ENCODE measurements at regions not wholly inside any gene's neighbourhood (a gene's known extent, or its start where the extent isn't known, plus 50 kb on each side); places are given as distances from the start of the nearest gene placed in this dataset.
A peak's percentile ranks its signal among the peaks of the same experiment; 100 is the strongest.

- no peaks in the 10 kb centered on the region for H3K4me1 ChIP-seq
- DNase-seq (ENCODE audit: low spot score in 2 of 2): no peak
- 86% methylated on average over 9 of the region's 11 CpGs for whole genome bisulfite sequencing
Observed at GRCh38 chr1:55382806-55383305, 167.7 kb upstream of the USP24 start.

GRCh38 chr1:55381983-55382382 lies 166.8 kb upstream of the USP24 start:
- no peak overlapping the region for H3K4me3 ChIP-seq
- H3K27me3 ChIP-seq: no peaks in the 10 kb centered on the region
- H3K9me3 ChIP-seq: no peaks in the 10 kb centered on the region
- no peaks in the 10 kb centered on the region for H3K4me1 ChIP-seq
- no peak overlapping the region for H3K27ac ChIP-seq
- TF ChIP-seq POLR2A (IDR thresholded peaks at IDR 0.05) (no peak), POLR2AphosphoS5 (IDR thresholded peaks at IDR 0.05) (no peak), CTCF (IDR thresholded peaks at IDR 0.05) (no peak), EP300 (IDR thresholded peaks at IDR 0.05) (no peak)
- WGBS: 66% methylated on average over 2 of the region's 2 CpGs
- H3K36me3 ChIP-seq: no peaks in the 10 kb centered on the region
- no peak for DNase-seq (ENCODE audit: low spot score in 2 of 2)

More at GRCh38 chr1:55382806-55383305, 167.7 kb upstream of the USP24 start:
- H3K27me3 ChIP-seq: no peaks in the 10 kb centered on the region
- H3K27ac ChIP-seq: no peak overlapping the region
- no peak overlapping the region for H3K4me3 ChIP-seq
- no peaks in the 10 kb centered on the region for H3K9me3 ChIP-seq
- H3K36me3 ChIP-seq: no peaks in the 10 kb centered on the region
- TF ChIP-seq POLR2AphosphoS5 (IDR thresholded peaks at IDR 0.05) (no peak), CTCF (IDR thresholded peaks at IDR 0.05) (no peak), POLR2A (IDR thresholded peaks at IDR 0.05) (no peak), EP300 (IDR thresholded peaks at IDR 0.05) (no peak)

GRCh38 chr1:55381491-55381890 lies 166.3 kb upstream of the USP24 start:
- Histone ChIP-seq H3K9me3 (no peaks in the 10 kb centered on the region), H3K36me3 (no peaks in the 10 kb centered on the region), H3K27me3 (no peaks in the 10 kb centered on the region), H3K27ac (no peak overlapping the region), H3K4me3 (no peak overlapping the region), H3K4me1 (no peaks in the 10 kb centered on the region)
- WGBS: 91% methylated on average over 5 of the region's 5 CpGs
- TF ChIP-seq POLR2A (IDR thresholded peaks at IDR 0.05) (no peak), CTCF (IDR thresholded peaks at IDR 0.05) (no peak), POLR2AphosphoS5 (IDR thresholded peaks at IDR 0.05) (no peak), EP300 (IDR thresholded peaks at IDR 0.05) (no peak)
- DNase-seq (ENCODE audit: low spot score in 2 of 2): no peak

GRCh38 chr1:55380355-55380970 lies 165.3 kb upstream of the USP24 start:
- TF ChIP-seq CTCF (IDR thresholded peaks at IDR 0.05) (no peak), EP300 (IDR thresholded peaks at IDR 0.05) (no peak), POLR2AphosphoS5 (IDR thresholded peaks at IDR 0.05) (no peak), POLR2A (IDR thresholded peaks at IDR 0.05) (no peak)
- Histone ChIP-seq H3K4me3 (no peak overlapping the region), H3K4me1 (peaks cover 5% of the 10 kb centered on the region), H3K36me3 (no peaks in the 10 kb centered on the region), H3K27me3 (no peaks in the 10 kb centered on the region), H3K9me3 (no peaks in the 10 kb centered on the region), H3K27ac (no peak overlapping the region)
- WGBS: 63% methylated on average over 4 of the region's 4 CpGs
- no peak for DNase-seq (ENCODE audit: low spot score in 2 of 2)

GRCh38 chr1:55378582-55378981 lies 163.4 kb upstream of the USP24 start:
- 57% methylated on average over 10 of the region's 10 CpGs for WGBS
- Histone ChIP-seq H3K4me1 (peaks cover 6% of the 10 kb centered on the region), H3K9me3 (no peaks in the 10 kb centered on the region), H3K4me3 (no peak overlapping the region), H3K27ac (no peak overlapping the region), H3K36me3 (no peaks in the 10 kb centered on the region), H3K27me3 (no peaks in the 10 kb centered on the region)
- no peak for DNase-seq (ENCODE audit: low spot score in 2 of 2)
- TF ChIP-seq POLR2AphosphoS5 (IDR thresholded peaks at IDR 0.05) (no peak), POLR2A (IDR thresholded peaks at IDR 0.05) (no peak), CTCF (IDR thresholded peaks at IDR 0.05) (peak in 1 of 2 donors; percentile 27)

Measured in suprapubic skin (tissue), 4 donors.